Keratinocyte (primary cell): ENCODE measurements at regions not wholly inside any gene's neighbourhood (a gene's known extent, or its start where the extent isn't known, plus 50 kb on each side); places are given as distances from the start of the nearest gene placed in this dataset.

Source experiments
- DNase-seq: peaks from one replicate; pipeline ENCODE4 v3.0.0-alpha.2; 2011; ENCODE audit warnings: low read depth, missing footprints, low spot score
- FAIRE-seq: peaks from 2 replicates; lab custom pipeline; 2011; peaks lifted over from hg19 to GRCh38; lab: Jason Lieb, UNC
- H2AFZ ChIP-seq: 2 replicates; pipeline ENCODE4 v1.6.0; 2012; ENCODE audit warnings: low read length, control low read depth, inconsistent platforms; ENCODE audit not compliant: control insufficient read depth
- H3K27ac ChIP-seq: 2 replicates; pipeline ENCODE4 v1.5.1; 2011; ENCODE audit warnings: low read length; ENCODE audit not compliant: control insufficient read depth, insufficient read depth
- H3K27me3 ChIP-seq: 3 replicates; pipeline ENCODE4 v1.6.0; 2011; ENCODE audit warnings: low read length; ENCODE audit not compliant: control insufficient read depth, insufficient read depth; ENCODE audit errors: extremely low read depth
- H3K36me3 ChIP-seq, 2 experiments: 2 replicates in 1 of 2; 3 replicates in 1 of 2; pipeline ENCODE4 v1.5.1; 2011; ENCODE audit warnings: low read length in 2 of 2, mild to moderate bottlenecking in 1 of 2; ENCODE audit not compliant: control insufficient read depth in 2 of 2, insufficient read depth in 2 of 2; ENCODE audit errors: extremely low read depth in 1 of 2
- H3K4me1 ChIP-seq: 3 replicates; pipeline ENCODE4 v1.5.1; 2011; ENCODE audit warnings: low read length; ENCODE audit not compliant: control insufficient read depth, insufficient read depth; ENCODE audit errors: extremely low read depth
- H3K4me2 ChIP-seq: 3 replicates; pipeline ENCODE4 v1.6.0; 2011; ENCODE audit warnings: low read depth, low read length; ENCODE audit not compliant: control insufficient read depth, insufficient read depth; ENCODE audit errors: extremely low read depth
- H3K4me3 ChIP-seq, 3 experiments: fragments of 200-600 bp in 1 of 3; sonication (generic) in 1 of 3; 2 replicates in 2 of 3; 3 replicates in 1 of 3; pipeline ENCODE4 v1.5.1; 2011 to 2016; ENCODE audit warnings: low read length in 3 of 3, mild to moderate bottlenecking in 3 of 3, control low read depth in 2 of 3, inconsistent platforms in 1 of 3, low read depth in 1 of 3, mixed read lengths in 1 of 3, mixed run types in 1 of 3, moderate library complexity in 1 of 3; ENCODE audit not compliant: control insufficient read depth in 2 of 3, insufficient read depth in 2 of 3; ENCODE audit errors: extremely low read depth in 1 of 3
- H3K79me2 ChIP-seq: 2 replicates; pipeline ENCODE4 v1.6.0; 2012; ENCODE audit warnings: low read length; ENCODE audit not compliant: control insufficient read depth, insufficient read depth
- H3K9ac ChIP-seq: 3 replicates; pipeline ENCODE4 v1.6.0; 2011; ENCODE audit warnings: low read length; ENCODE audit not compliant: control insufficient read depth, insufficient read depth; ENCODE audit errors: extremely low read depth
- H3K9me1 ChIP-seq: 3 replicates; pipeline ENCODE4 v1.6.0; 2011; ENCODE audit warnings: low read length; ENCODE audit not compliant: control insufficient read depth, insufficient read depth; ENCODE audit errors: extremely low read depth
- H3K9me3 ChIP-seq: 2 replicates; pipeline ENCODE4 v1.5.1; 2012; ENCODE audit warnings: low read depth, low read length; ENCODE audit not compliant: control insufficient read depth
- H4K20me1 ChIP-seq: 3 replicates; pipeline ENCODE4 v1.6.0; 2011; ENCODE audit warnings: low read length; ENCODE audit not compliant: control insufficient read depth, insufficient read depth; ENCODE audit errors: extremely low read depth
- EZH2 ChIP-seq: IDR thresholded peaks from one replicate; pipeline ENCODE4 v1.6.1; 2012; ENCODE audit warnings: inconsistent platforms, mild to moderate bottlenecking, low read length, moderate library complexity
- dilution Hi-C: fragments of 300-500 bp; cut with MboI; formaldehyde crosslinking; loops from one replicate; pipeline ENCODE4 v1.7.0; 2020; ENCODE audit warnings: low sequenced_read_pairs; ENCODE audit not compliant: extremely low pct_ligation_motif_present
- TF ChIP-seq, protein P1 (sequence below), 3 experiments: IDR thresholded peaks in 1 of 3; conservative IDR thresholded peaks in 1 of 3; optimal IDR thresholded peaks in 1 of 3; 2 replicates in 2 of 3; 3 replicates in 1 of 3; pipeline versions ENCODE3 to v1.5.1; 2011; ENCODE audit warnings: low read length in 3 of 3, mild to moderate bottlenecking in 3 of 3, moderate library complexity in 2 of 3, control low read depth in 1 of 3, inconsistent platforms in 1 of 3; ENCODE audit not compliant: insufficient read depth in 2 of 3; ENCODE audit errors: extremely low read depth in 1 of 3

GRCh38 chr22:49257551-49257961 is 570.1 kb downstream of the BRD1 start:
- H3K79me2 ChIP-seq: no peaks in the 10 kb centered on the region
- no peak overlapping the region for H3K9ac ChIP-seq
- no peak for FAIRE-seq
- H3K9me1 ChIP-seq: no peaks in the 10 kb centered on the region
- dilution Hi-C loops: no loop called here
- no peaks in the 10 kb centered on the region for H3K36me3 ChIP-seq
- DNase-seq: no peak
- H3K27me3 ChIP-seq: no peaks in the 10 kb centered on the region
- no peak for TF ChIP-seq EZH2
- TF ChIP-seq, protein P1, sequence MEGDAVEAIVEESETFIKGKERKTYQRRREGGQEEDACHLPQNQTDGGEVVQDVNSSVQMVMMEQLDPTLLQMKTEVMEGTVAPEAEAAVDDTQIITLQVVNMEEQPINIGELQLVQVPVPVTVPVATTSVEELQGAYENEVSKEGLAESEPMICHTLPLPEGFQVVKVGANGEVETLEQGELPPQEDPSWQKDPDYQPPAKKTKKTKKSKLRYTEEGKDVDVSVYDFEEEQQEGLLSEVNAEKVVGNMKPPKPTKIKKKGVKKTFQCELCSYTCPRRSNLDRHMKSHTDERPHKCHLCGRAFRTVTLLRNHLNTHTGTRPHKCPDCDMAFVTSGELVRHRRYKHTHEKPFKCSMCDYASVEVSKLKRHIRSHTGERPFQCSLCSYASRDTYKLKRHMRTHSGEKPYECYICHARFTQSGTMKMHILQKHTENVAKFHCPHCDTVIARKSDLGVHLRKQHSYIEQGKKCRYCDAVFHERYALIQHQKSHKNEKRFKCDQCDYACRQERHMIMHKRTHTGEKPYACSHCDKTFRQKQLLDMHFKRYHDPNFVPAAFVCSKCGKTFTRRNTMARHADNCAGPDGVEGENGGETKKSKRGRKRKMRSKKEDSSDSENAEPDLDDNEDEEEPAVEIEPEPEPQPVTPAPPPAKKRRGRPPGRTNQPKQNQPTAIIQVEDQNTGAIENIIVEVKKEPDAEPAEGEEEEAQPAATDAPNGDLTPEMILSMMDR (optimal IDR thresholded peaks at IDR 0.05 in 1 of 3, IDR thresholded peaks at IDR 0.05 in 1 of 3, conservative IDR thresholded peaks at IDR 0.05 in 1 of 3; ENCODE audit: extremely low read depth in 1 of 3, insufficient read depth in 2 of 3, low read length in 3 of 3): no peak
- H3K9me3 ChIP-seq: peaks cover 32% of the 10 kb centered on the region
- H3K4me3 ChIP-seq: no peak overlapping the region
- no peaks in the 10 kb centered on the region for H4K20me1 ChIP-seq
- no peak overlapping the region for H3K27ac ChIP-seq
- H2AFZ ChIP-seq: no peak overlapping the region
- no peaks in the 10 kb centered on the region for H3K4me1 ChIP-seq
- no peak overlapping the region for H3K4me2 ChIP-seq

DNA sequence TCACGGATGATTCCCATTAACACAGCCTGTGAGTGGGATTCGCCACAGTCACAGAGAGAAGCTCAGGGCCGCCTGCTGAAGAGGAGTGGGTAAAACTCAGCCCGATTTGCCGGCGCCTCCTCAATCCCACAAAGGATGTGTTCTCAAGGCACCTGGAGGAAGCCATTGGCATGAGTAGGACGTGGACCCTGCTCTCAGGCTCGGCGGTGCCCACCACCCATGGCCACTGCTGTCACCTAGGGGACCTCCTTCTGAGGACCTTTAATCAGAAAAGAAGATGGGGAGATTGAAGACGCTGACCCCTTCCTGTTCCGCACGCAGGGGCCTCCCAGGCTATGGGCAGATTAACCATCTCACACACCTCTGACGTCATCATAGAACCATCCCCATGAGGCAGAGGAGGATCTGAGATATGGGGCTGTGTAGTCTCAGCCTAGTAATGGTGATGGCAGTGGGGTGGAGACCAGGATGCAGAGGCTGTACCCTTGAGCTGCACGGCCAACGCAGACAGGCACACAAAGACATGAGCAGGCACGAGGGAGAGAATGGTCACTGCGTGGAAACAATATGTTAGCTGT is 571.8 kb downstream of the BRD1 start:
- FAIRE-seq (no peak), DNase-seq (no peak)
- Histone ChIP-seq H3K9me3 (peaks cover 32% of the 10 kb centered on the region), H3K4me3 (no peak overlapping the region), H3K9me1 (no peaks in the 10 kb centered on the region), H3K79me2 (no peaks in the 10 kb centered on the region), H4K20me1 (no peaks in the 10 kb centered on the region), H3K36me3 (no peaks in the 10 kb centered on the region), H2AFZ (no peak overlapping the region), H3K4me2 (no peak overlapping the region), H3K4me1 (no peaks in the 10 kb centered on the region), H3K9ac (no peak overlapping the region), H3K27ac (no peak overlapping the region), H3K27me3 (no peaks in the 10 kb centered on the region)
- TF ChIP-seq EZH2: no peak
- TF ChIP-seq, protein P1 (optimal IDR thresholded peaks at IDR 0.05 in 1 of 3, IDR thresholded peaks at IDR 0.05 in 1 of 3, conservative IDR thresholded peaks at IDR 0.05 in 1 of 3; ENCODE audit: extremely low read depth in 1 of 3, insufficient read depth in 2 of 3, low read length in 3 of 3): no peak
- dilution Hi-C loops: no loop called here
